ENCODE measurements at regions not wholly inside any gene's neighbourhood (a gene's known extent, or its start where the extent isn't known, plus 50 kb on each side); places are given as distances from the start of the nearest gene placed in this dataset.

- H3K4me2 ChIP-seq (ENCODE audit: low read depth, low read length, poor library complexity, severe bottlenecking) = no peak overlapping the region
- H3K27me3 ChIP-seq (ENCODE audit: insufficient read depth, low read length, poor library complexity, severe bottlenecking) = no peaks in the 10 kb centered on the region
- no peaks in the 10 kb centered on the region for H3F3A ChIP-seq (ENCODE audit: low read depth)
- no peaks in the 10 kb centered on the region for H3K79me2 ChIP-seq (ENCODE audit: insufficient read depth, low read length)
- TF ChIP-seq CTCF (conservative IDR thresholded peaks at IDR 0.05; ENCODE audit: low read length) (no peak), EZH2phosphoT487 (IDR thresholded peaks at IDR 0.05; ENCODE audit: borderline replicate concordance) (no peak)
- H3K4me1 ChIP-seq (ENCODE audit: insufficient read depth, low read length, poor library complexity, severe bottlenecking) = no peaks in the 10 kb centered on the region
- no peak overlapping the region for H3K9ac ChIP-seq (ENCODE audit: low read depth, low read length, poor library complexity, severe bottlenecking)
- H3K9me2 ChIP-seq (replicated peaks; ENCODE audit: low read depth, low read length) = no peaks in the 10 kb centered on the region
- H2AFZ ChIP-seq (ENCODE audit: low read length) = no peak overlapping the region
- no peaks in the 10 kb centered on the region for H3K9me3 ChIP-seq (ENCODE audit: insufficient read depth, low read depth, low read length)
- no peaks in the 10 kb centered on the region for H4K20me1 ChIP-seq (ENCODE audit: insufficient read depth, low read length, poor library complexity, severe bottlenecking)
- H3K36me3 ChIP-seq (ENCODE audit: insufficient read depth, low read length) = no peaks in the 10 kb centered on the region
- no peak overlapping the region for H3K4me3 ChIP-seq (ENCODE audit: low read length, poor library complexity, severe bottlenecking)
Observed at GRCh38 chr18:22473366-22473765, 55.7 kb upstream of the CTAGE1 start.

GRCh38 chr18:22475426-22476100 lies 57.8 kb upstream of the CTAGE1 start:
- H3F3A ChIP-seq (ENCODE audit: low read depth) = no peaks in the 10 kb centered on the region
- no peak for TF ChIP-seq CTCF (conservative IDR thresholded peaks at IDR 0.05; ENCODE audit: low read length)
- no peak for TF ChIP-seq EZH2phosphoT487 (IDR thresholded peaks at IDR 0.05; ENCODE audit: borderline replicate concordance)
- no peaks in the 10 kb centered on the region for H3K4me1 ChIP-seq (ENCODE audit: insufficient read depth, low read length, poor library complexity, severe bottlenecking)
- H3K9me2 ChIP-seq (replicated peaks; ENCODE audit: low read depth, low read length) = no peaks in the 10 kb centered on the region
- no peaks in the 10 kb centered on the region for H3K27me3 ChIP-seq (ENCODE audit: insufficient read depth, low read length, poor library complexity, severe bottlenecking)
- H3K4me2 ChIP-seq (ENCODE audit: low read depth, low read length, poor library complexity, severe bottlenecking) = no peak overlapping the region
- H3K4me3 ChIP-seq (ENCODE audit: low read length, poor library complexity, severe bottlenecking) = no peak overlapping the region
- no peaks in the 10 kb centered on the region for H3K36me3 ChIP-seq (ENCODE audit: insufficient read depth, low read length)
- no peaks in the 10 kb centered on the region for H4K20me1 ChIP-seq (ENCODE audit: insufficient read depth, low read length, poor library complexity, severe bottlenecking)
- H3K9ac ChIP-seq (ENCODE audit: low read depth, low read length, poor library complexity, severe bottlenecking) = no peak overlapping the region
- H3K79me2 ChIP-seq (ENCODE audit: insufficient read depth, low read length) = no peaks in the 10 kb centered on the region
- no peak overlapping the region for H2AFZ ChIP-seq (ENCODE audit: low read length)
- no peaks in the 10 kb centered on the region for H3K9me3 ChIP-seq (ENCODE audit: insufficient read depth, low read depth, low read length)

GRCh38 chr18:22477222-22477621 lies 59.5 kb upstream of the CTAGE1 start:
- Histone ChIP-seq H2AFZ (ENCODE audit: low read length) (no peak overlapping the region), H3K4me1 (ENCODE audit: insufficient read depth, low read length, poor library complexity, severe bottlenecking) (no peaks in the 10 kb centered on the region), H3K4me2 (ENCODE audit: low read depth, low read length, poor library complexity, severe bottlenecking) (no peak overlapping the region), H3K9me3 (ENCODE audit: insufficient read depth, low read depth, low read length) (no peaks in the 10 kb centered on the region), H4K20me1 (ENCODE audit: insufficient read depth, low read length, poor library complexity, severe bottlenecking) (no peaks in the 10 kb centered on the region), H3K36me3 (ENCODE audit: insufficient read depth, low read length) (no peaks in the 10 kb centered on the region), H3K27me3 (ENCODE audit: insufficient read depth, low read length, poor library complexity, severe bottlenecking) (no peaks in the 10 kb centered on the region), H3K9ac (ENCODE audit: low read depth, low read length, poor library complexity, severe bottlenecking) (no peak overlapping the region), H3K79me2 (ENCODE audit: insufficient read depth, low read length) (no peaks in the 10 kb centered on the region), H3F3A (ENCODE audit: low read depth) (no peaks in the 10 kb centered on the region), H3K4me3 (ENCODE audit: low read length, poor library complexity, severe bottlenecking) (no peak overlapping the region), H3K9me2 (replicated peaks; ENCODE audit: low read depth, low read length) (no peaks in the 10 kb centered on the region)
- TF ChIP-seq CTCF (conservative IDR thresholded peaks at IDR 0.05; ENCODE audit: low read length) (no peak), EZH2phosphoT487 (IDR thresholded peaks at IDR 0.05; ENCODE audit: borderline replicate concordance) (no peak)
